ENCODE measurements at regions not wholly inside any gene's neighbourhood (a gene's known extent, or its start where the extent isn't known, plus 50 kb on each side); places are given as distances from the start of the nearest gene placed in this dataset.
"Not testable (repeated sequence)": the region's sequence is repeated elsewhere in the genome, so short reads cannot be mapped to it uniquely, and the experiment has no call there.

DNA sequence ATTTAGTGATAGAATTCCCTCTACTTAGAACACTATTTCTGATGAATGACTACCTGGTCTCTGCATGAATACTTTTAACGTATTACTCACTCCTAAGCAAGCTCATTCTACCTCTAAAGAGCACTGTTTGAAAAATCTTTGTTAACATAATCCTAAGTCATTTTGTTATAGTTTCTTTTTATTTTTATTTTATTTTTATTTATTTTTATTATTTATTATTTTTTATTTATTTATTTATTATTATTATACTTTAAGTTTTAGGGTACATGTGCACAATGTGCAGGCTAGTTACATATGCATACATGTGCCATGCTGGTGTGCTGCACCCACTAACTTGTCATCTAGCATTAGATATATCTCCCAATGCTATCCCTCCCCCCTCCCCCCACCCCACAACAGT lies 99.6 kb downstream of the SMPDL3A start:
- TF ChIP-seq, protein P1, sequence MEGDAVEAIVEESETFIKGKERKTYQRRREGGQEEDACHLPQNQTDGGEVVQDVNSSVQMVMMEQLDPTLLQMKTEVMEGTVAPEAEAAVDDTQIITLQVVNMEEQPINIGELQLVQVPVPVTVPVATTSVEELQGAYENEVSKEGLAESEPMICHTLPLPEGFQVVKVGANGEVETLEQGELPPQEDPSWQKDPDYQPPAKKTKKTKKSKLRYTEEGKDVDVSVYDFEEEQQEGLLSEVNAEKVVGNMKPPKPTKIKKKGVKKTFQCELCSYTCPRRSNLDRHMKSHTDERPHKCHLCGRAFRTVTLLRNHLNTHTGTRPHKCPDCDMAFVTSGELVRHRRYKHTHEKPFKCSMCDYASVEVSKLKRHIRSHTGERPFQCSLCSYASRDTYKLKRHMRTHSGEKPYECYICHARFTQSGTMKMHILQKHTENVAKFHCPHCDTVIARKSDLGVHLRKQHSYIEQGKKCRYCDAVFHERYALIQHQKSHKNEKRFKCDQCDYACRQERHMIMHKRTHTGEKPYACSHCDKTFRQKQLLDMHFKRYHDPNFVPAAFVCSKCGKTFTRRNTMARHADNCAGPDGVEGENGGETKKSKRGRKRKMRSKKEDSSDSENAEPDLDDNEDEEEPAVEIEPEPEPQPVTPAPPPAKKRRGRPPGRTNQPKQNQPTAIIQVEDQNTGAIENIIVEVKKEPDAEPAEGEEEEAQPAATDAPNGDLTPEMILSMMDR (IDR thresholded peaks at IDR 0.05): not testable (repeated sequence)
- TF ChIP-seq POLR2A (IDR thresholded peaks at IDR 0.05): not testable (repeated sequence)

Measured in body of pancreas (tissue), 4 donors.